ENCODE measurements at regions not wholly inside any gene's neighbourhood (a gene's known extent, or its start where the extent isn't known, plus 50 kb on each side); places are given as distances from the start of the nearest gene placed in this dataset.

DNA sequence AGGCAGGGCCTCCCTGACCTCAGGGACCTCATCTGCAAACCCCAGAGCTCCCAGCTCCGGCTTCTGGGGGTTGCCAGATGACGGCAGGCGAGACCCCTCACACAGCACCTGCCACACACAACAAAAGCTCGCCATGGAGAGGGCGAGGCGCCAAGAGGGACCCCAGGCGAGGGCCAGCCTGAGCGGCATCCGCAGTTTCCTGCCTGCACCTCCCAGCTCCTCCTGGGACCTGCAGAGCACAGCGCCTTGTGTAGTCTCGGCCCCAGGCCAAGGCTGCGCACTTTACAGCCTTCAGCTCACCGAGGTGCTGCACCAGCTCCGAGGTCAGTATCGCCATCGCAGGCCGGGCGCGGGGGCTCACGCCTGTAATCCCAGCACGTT lies 82.4 kb upstream of the ADAMTS2 start:
- no peak for DNase-seq
- H3K4me1 Mint-ChIP-seq (ENCODE audit: low read depth): no peaks in the 10 kb centered on the region
- H3K9me3 Mint-ChIP-seq: no peaks in the 10 kb centered on the region
- H3K36me3 Mint-ChIP-seq (ENCODE audit: low read depth): no peaks in the 10 kb centered on the region
- H3K27ac Mint-ChIP-seq: no peak overlapping the region
- H3K4me3 Mint-ChIP-seq: no peak overlapping the region
- H3K27me3 Mint-ChIP-seq: no peaks in the 10 kb centered on the region

DNA sequence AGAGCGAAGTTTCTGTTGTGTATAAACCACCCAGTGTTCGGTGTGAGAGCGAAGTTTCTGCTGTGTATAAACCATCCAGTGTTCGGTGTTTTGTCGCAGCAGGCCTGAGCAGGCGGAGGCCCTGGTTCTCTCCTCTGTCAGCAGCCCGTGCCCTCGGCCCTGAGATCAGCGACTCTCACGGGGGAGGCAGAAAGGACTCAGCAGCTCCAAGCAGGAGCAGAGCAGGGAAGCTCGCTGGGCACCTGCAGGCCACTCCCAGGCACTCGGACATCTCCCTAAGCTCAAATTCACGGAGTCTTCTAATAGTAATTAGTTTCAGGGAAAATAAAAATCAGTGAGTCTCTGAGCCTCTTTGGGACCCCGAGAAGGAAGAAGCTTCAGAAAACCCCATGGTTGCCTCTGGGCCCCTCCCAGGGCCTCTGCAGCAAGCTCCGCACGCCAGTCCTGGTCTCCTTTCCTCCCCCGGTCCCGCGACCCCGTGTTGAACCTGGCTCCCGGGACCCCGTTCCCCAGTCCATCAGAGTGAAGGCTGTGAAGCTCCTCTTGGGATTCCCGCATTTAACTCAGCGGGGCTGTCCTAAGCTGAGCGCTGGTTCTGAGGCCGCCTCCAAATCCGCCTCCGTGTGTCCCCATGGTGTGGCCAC lies 81.9 kb upstream of the ADAMTS2 start:
- H3K9me3 Mint-ChIP-seq: no peaks in the 10 kb centered on the region

DNA sequence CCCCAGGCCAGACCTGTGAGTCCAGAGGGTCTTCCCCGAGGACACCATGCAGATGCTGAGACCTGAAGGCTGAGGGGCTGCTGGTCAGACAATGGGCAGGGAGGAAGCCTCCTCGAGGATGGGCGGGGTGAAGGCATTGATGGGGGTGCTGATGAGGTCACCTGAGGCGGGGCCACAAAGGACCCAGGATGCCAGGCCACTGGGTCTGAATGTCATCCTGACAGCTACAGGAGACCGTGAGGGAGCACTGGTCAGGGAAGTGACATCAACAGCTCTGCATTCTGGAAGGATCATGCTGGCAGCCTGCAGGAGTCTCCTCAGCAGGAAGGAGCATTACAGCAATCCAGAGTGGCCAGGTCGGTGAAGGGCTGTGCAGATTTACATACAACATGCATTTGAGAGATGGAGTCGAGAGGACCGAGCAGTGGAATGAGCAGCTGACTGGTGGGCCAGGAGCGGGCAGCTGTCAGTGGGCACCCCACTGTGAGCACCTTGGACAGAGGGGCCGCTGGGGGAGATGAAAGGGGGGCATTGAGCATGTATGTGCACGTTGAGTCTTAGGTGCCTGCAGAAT lies 77.7 kb upstream of the ADAMTS2 start:
- DNase-seq: no peak
- H3K27ac Mint-ChIP-seq: no peak overlapping the region
- no peaks in the 10 kb centered on the region for H3K36me3 Mint-ChIP-seq (ENCODE audit: low read depth)

More for the DNA sequence above, 81.9 kb upstream of the ADAMTS2 start:
- Mint-ChIP-seq H3K27me3 (no peaks in the 10 kb centered on the region), H3K4me1 (ENCODE audit: low read depth) (no peaks in the 10 kb centered on the region), H3K27ac (no peak overlapping the region), H3K36me3 (ENCODE audit: low read depth) (no peaks in the 10 kb centered on the region), H3K4me3 (no peak overlapping the region)
- DNase-seq: no peak

DNA sequence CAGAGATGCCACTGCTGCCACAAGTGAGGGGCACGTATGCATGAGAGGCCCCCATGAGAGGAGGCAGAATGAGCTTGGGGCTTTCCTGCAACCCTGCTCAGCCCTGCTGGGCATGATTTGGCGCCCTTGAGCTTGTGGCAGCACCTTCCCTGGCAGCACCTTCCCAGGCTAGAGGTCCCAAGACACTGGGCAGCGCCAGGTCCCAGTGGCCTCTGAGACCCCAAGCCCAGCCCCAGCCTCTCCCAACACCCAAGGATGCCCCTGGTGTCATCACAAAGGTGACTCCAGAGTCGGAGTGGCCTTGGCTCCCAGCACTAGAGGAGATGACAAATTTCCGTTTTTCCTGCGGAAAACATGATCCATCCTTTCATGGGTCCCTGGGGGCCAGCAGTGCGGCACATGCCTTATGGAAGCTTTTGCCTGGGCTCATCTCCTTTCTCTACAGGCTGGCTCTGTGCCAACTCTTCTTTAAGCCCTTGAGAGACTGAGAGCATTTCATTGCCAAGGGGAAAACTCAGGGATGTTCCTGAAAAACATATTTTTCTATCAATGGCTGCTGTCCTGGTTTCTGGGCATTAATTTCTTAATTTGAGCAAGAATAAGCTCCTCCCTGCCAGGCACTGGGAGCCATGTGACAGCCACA lies 77.1 kb upstream of the ADAMTS2 start:
- no peaks in the 10 kb centered on the region for H3K9me3 Mint-ChIP-seq

More for the DNA sequence above, 77.7 kb upstream of the ADAMTS2 start:
- Mint-ChIP-seq H3K27me3 (peaks cover 3% of the 10 kb centered on the region), H3K4me3 (no peak overlapping the region), H3K9me3 (no peaks in the 10 kb centered on the region), H3K4me1 (ENCODE audit: low read depth) (no peaks in the 10 kb centered on the region)

DNA sequence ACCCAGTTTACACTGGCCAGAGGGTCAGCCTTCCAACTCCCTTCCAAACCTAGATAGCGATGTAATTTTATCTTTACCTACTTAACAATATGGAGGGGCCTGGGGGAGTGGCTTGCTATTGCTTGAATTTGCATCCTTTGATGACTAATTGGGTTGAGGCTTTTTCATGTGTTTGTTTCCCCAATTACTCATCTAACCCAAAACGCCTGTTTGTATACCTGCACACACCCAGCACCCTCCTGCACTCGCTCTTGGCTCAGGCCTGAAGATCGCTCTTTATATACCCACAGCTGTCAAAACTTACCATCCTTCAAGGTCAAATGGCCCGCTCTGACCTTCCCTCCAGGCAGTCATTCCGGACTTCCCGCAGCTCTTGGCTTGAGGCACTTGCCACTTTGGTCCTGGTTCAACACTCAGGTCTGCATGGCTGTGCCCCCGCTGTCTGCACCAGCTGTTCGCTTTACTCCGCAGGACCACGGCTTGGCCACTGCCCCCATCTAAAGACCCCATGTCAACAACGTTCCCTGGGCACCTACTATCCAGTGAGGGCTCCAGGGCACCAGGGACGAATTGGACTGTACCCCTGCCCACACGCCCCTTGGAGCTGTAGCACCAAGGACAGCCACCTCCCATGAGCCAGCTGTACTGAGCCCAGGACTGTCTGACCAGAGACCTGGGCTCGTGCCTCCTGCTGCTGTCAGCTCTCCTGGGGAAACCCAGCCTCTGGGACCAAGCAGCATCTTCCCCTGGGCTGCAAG lies 76.1 kb upstream of the ADAMTS2 start:
- Mint-ChIP-seq H3K9me3 (no peaks in the 10 kb centered on the region), H3K27me3 (peaks cover 8% of the 10 kb centered on the region), H3K36me3 (ENCODE audit: low read depth) (no peaks in the 10 kb centered on the region), H3K4me1 (ENCODE audit: low read depth) (no peaks in the 10 kb centered on the region), H3K27ac (no peak overlapping the region), H3K4me3 (no peak overlapping the region)
- no peak for DNase-seq

More for the DNA sequence above, 77.1 kb upstream of the ADAMTS2 start:
- no peak for DNase-seq
- Mint-ChIP-seq H3K27ac (no peak overlapping the region), H3K4me1 (ENCODE audit: low read depth) (no peaks in the 10 kb centered on the region), H3K36me3 (ENCODE audit: low read depth) (no peaks in the 10 kb centered on the region), H3K27me3 (peaks cover 7% of the 10 kb centered on the region), H3K4me3 (no peak overlapping the region)

DNA sequence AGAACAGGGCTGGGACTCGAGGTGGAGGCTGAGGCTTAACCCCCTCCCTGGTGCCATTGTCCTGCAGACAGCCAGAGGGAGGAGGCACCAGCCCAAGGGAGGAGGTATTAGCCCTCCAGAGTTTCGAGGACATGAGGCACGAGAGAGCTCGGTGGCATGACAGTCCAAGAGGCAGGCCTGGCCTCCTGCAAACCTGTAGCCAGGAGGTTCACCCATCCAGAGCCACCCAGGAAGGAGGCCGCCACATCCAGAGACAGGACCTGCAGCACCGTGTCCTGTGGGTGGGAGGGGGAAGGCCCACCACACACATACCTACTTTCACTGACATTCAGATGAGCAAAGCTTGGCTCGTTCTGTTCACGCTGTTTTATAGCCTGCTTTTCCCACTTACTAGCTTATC lies 75.2 kb upstream of the ADAMTS2 start:
- Mint-ChIP-seq H3K36me3 (ENCODE audit: low read depth) (no peaks in the 10 kb centered on the region), H3K27ac (no peak overlapping the region), H3K4me1 (ENCODE audit: low read depth) (no peaks in the 10 kb centered on the region), H3K9me3 (no peaks in the 10 kb centered on the region), H3K27me3 (peaks cover 13% of the 10 kb centered on the region), H3K4me3 (no peak overlapping the region)
- DNase-seq: no peak

DNA sequence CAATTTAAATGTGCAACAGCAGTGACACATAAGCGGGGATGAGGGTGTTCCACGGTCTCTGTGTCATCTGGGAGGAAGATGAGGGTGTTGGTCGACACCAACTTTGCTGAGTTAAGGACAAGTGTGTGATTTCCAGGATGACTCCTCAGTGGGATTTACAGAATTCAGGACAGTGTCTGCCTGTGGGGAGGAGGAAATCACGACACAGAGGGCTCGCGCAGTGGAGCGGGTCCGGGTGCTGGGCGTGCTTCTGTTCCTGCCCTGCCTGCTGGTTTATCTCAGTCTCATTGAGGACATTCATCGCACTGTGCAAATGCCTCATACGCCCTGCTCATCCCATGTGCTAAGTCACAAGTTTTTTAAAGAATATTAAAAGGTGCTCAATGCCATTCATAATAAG lies 73.7 kb upstream of the ADAMTS2 start:
- DNase-seq: no peak
- Mint-ChIP-seq H3K9me3 (no peaks in the 10 kb centered on the region), H3K27me3 (peaks cover 13% of the 10 kb centered on the region), H3K36me3 (ENCODE audit: low read depth) (no peaks in the 10 kb centered on the region), H3K4me3 (no peak overlapping the region), H3K4me1 (ENCODE audit: low read depth) (no peaks in the 10 kb centered on the region), H3K27ac (no peak overlapping the region)

DNA sequence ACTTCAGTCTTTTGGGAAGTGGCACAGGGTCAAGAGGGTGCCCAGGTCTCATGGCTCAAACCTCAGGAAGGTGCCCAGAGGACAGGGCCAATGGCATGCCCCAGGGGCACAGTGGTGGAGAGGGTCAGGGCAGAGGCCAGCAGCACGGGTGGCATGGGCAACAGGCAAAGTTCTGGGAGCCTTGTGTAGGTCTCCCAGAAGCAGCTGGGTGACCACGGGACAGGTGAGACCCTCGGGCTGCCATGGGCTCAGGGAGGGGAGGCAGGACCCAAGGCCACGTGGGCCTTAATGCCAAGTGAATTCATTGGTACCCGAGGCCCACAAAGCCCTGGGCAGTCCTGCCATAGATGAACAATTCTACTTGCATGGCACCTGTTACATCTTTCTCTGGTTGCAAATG lies 72.4 kb upstream of the ADAMTS2 start:
- DNase-seq: no peak
- Mint-ChIP-seq H3K4me3 (no peak overlapping the region), H3K36me3 (ENCODE audit: low read depth) (no peaks in the 10 kb centered on the region), H3K27ac (no peak overlapping the region), H3K27me3 (peaks cover 13% of the 10 kb centered on the region), H3K9me3 (no peaks in the 10 kb centered on the region), H3K4me1 (ENCODE audit: low read depth) (no peaks in the 10 kb centered on the region)

DNA sequence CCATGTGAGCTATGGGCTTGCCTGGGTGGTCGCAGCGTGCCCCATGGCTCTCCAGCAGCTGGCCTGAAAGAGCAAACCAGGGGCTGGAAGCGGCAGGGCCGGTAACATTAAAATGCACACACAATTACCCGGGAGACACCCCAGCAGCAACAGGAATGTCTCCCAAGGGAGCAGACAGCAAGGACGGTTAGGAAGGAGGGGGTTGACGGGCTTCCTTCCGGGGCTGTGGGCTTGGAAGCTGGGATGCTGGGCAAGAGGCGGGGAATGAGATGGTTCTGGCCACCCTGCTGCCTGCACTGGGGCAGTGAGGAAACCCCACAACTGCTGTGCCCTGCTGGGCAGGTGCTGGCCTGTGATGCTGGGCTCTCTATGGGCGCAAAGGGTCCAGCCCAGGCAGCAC lies 71.8 kb upstream of the ADAMTS2 start:
- Mint-ChIP-seq H3K9me3 (no peaks in the 10 kb centered on the region), H3K4me1 (ENCODE audit: low read depth) (no peaks in the 10 kb centered on the region), H3K27me3 (peaks cover 12% of the 10 kb centered on the region), H3K4me3 (no peak overlapping the region), H3K27ac (no peak overlapping the region), H3K36me3 (ENCODE audit: low read depth) (no peaks in the 10 kb centered on the region)
- no peak for DNase-seq

DNA sequence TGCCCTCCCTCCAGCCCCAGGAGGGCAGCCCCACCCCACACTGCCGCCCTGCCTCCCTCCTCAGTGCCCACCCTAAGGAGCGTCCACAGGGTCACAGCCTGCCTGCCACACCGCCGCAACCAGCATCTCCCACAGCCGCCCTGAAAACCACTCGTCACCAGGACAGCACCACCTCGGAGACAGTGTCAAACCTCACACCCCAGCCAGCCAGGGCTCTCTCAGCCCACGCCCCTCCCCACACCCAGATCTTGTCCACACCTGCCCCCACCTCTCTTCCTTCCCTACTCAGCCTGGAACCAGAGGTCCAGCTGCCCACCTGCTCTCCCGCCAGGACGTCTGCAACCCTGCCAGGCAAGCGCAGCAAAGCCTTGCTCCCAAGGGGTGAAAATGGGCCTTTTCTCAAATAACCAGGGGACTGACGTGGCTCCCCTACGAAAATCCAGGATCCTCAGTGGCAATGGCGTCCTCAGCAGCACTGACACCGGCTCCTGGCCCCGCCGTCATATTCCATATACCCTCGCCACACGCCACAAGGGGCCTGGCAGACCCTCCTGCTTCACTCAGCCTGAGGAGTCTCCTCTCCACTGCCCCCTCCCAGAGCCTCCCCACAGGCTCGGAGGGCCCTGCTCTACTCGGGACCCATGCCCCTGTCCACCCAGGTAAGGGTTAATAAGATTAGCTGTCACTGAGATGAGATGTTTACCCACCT lies 71.0 kb upstream of the ADAMTS2 start:
- no peak overlapping the region for H3K4me3 Mint-ChIP-seq
- H3K27me3 Mint-ChIP-seq: peaks cover 10% of the 10 kb centered on the region
- no peak overlapping the region for H3K27ac Mint-ChIP-seq
- H3K36me3 Mint-ChIP-seq (ENCODE audit: low read depth): no peaks in the 10 kb centered on the region
- DNase-seq: no peak
- no peaks in the 10 kb centered on the region for H3K4me1 Mint-ChIP-seq (ENCODE audit: low read depth)
- H3K9me3 Mint-ChIP-seq: no peaks in the 10 kb centered on the region

DNA sequence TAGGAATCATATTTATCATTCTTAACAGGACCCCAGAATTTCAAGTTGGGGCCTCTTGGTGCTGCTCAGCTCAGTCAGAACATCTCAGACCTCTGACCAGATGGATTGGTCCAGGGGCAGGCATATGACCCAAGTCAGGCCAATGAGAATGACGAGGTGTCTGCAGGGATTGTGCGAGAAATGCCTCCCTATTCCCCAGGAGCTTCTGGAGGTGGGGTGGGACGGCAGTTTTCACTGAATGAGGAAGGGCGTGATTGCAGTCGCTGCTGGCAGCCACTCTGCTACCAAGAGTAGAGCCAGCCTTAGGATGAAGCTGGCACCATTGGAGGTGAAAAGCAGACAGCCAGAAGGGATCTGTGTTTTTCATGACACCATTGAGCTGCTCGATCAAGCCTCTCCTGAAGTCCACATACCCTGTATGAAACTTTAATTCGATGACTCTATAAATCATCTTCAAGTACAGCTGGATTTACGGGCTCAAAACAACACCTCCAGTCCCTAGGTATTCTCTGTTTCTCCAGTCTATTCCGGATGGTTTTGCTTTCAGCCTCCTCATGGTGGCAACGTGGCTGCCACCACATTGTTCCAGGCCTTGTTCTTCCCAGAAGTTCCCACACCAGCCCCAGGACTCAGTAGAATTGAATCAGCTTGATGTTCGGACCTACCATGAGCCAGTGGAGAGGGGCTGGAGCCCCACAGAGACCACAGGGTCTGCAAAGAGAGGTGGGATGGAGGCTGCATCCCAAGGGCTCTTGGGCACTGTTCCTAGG lies 70.2 kb upstream of the ADAMTS2 start:
- H3K4me1 Mint-ChIP-seq (ENCODE audit: low read depth): no peaks in the 10 kb centered on the region
- H3K27me3 Mint-ChIP-seq: peaks cover 10% of the 10 kb centered on the region
- H3K9me3 Mint-ChIP-seq: no peaks in the 10 kb centered on the region
- H3K36me3 Mint-ChIP-seq (ENCODE audit: low read depth): no peaks in the 10 kb centered on the region
- H3K27ac Mint-ChIP-seq: no peak overlapping the region
- no peak overlapping the region for H3K4me3 Mint-ChIP-seq
- no peak for DNase-seq

DNA sequence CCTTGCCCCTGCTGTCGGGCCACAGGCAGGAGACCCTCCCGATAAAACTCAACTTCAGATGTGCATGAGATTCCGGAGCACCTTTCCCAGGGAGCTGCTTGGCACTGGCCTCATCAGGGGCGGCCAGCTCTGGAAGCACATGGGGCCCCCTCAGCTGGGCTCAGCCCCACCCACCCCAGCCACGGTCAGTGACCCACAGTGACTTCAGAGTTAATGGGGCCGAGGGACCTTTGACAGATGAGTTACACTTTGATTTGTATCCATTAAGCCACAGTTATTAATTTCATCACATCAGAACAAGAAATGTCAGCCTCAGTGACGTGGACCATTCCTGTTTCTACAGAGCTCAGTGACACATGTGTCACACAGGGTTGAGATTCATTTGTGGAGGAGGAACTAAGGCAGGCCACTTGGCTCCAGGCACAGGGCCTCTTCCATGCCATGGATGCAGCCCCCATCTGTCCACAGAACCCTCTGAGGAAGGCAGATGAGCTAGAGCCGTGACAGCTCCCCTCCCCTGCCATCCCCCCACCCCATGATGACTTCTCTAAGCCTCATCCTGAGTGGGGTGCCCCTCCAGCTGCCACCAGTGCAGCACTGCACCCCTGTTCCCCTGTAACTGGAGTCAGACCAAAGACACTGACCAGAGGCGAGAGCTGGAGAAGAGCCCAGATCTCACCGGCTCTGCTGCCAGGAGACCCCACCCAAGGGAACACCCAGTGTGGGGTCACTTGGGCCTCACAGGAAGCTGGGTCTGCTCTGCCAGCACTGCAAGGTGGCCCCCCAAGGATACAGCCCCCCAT lies 69.4 kb upstream of the ADAMTS2 start:
- DNase-seq: no peak
- Mint-ChIP-seq H3K27ac (no peak overlapping the region), H3K4me3 (no peak overlapping the region), H3K36me3 (ENCODE audit: low read depth) (no peaks in the 10 kb centered on the region), H3K9me3 (no peaks in the 10 kb centered on the region), H3K27me3 (peaks cover 10% of the 10 kb centered on the region), H3K4me1 (ENCODE audit: low read depth) (no peaks in the 10 kb centered on the region)

DNA sequence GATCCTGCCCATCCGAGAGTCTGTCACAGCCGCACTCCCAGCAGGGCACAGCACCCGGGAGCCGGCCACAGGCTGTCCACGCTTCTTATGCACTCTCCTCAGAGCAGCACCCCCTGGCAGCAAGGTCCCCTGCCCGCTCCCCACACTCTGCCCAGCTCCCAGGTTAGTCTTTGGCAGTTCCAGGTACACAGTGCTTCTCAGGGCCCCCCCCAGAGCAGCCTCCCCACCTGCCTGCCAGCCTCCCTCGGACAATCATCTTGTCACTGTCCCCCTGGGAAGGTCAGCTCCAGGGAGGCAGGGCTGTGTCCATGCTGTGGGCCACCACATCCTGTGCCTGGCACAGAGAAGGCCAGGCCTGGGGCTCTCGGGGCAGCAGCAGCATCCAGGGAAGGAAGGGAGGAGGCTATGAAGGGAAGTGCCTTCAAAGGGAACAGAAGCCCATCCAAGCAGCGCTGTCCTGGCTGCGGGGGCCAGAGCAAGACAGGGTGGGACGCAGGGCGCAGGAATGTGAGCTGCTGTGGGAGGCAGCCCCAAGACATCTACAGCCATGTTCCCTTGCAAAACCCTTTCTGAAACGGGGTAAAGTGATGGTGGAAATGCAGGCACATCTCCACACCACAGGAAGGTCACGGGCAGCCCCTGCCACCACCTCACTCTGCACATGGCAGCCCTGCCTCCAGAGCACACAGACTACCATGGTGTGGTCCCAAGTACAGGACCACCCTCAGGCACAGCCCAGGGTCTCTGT lies 68.6 kb upstream of the ADAMTS2 start:
- DNase-seq: no peak
- no peaks in the 10 kb centered on the region for H3K4me1 Mint-ChIP-seq (ENCODE audit: low read depth)

More for the DNA sequence above, 68.6 kb upstream of the ADAMTS2 start:
- peaks cover 10% of the 10 kb centered on the region for H3K27me3 Mint-ChIP-seq
- no peak overlapping the region for H3K4me3 Mint-ChIP-seq
- no peak overlapping the region for H3K27ac Mint-ChIP-seq
- H3K36me3 Mint-ChIP-seq (ENCODE audit: low read depth): no peaks in the 10 kb centered on the region
- H3K9me3 Mint-ChIP-seq: no peaks in the 10 kb centered on the region

Data from activated T-cell treated with anti-CD3 and anti-CD28 coated beads, Interleukin-2, amount 50 U/mL, for 24 hours (primary cell).